ENCODE measurements at regions not wholly inside any gene's neighbourhood (a gene's known extent, or its start where the extent isn't known, plus 50 kb on each side); places are given as distances from the start of the nearest gene placed in this dataset.

DNA sequence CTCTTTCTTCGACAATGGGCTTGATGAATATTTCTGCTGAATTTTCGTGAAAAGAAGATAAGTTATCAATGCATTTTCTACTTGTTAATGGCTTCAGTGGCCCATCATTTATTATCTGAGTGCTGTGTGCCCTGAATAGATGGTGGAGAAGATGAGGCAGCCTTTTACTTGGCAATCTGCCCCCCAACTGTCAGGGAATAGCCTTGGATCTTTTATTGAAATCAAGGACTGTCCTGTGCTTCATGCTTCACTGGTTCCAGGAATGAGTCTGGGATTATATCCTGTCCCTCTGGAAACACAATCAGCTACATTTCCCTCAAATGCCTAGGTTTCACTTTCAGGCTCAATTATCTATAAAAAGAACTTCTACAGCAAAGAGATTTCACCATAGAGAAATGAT, 75.9 kb upstream of the NXPH1 start:
- no peak overlapping the region for H3K27ac Mint-ChIP-seq
- TF ChIP-seq, protein P1, sequence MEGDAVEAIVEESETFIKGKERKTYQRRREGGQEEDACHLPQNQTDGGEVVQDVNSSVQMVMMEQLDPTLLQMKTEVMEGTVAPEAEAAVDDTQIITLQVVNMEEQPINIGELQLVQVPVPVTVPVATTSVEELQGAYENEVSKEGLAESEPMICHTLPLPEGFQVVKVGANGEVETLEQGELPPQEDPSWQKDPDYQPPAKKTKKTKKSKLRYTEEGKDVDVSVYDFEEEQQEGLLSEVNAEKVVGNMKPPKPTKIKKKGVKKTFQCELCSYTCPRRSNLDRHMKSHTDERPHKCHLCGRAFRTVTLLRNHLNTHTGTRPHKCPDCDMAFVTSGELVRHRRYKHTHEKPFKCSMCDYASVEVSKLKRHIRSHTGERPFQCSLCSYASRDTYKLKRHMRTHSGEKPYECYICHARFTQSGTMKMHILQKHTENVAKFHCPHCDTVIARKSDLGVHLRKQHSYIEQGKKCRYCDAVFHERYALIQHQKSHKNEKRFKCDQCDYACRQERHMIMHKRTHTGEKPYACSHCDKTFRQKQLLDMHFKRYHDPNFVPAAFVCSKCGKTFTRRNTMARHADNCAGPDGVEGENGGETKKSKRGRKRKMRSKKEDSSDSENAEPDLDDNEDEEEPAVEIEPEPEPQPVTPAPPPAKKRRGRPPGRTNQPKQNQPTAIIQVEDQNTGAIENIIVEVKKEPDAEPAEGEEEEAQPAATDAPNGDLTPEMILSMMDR (IDR thresholded peaks at IDR 0.05): no peak
- peaks cover 4 to 7% of the 10 kb centered on the region in 2 experiments for H3K27me3 ChIP-seq (ENCODE audit: control insufficient read depth in 1 of 2, insufficient read depth in 2 of 2, low read length in 2 of 2)
- H3K36me3 Mint-ChIP-seq (ENCODE audit: low read depth): no peaks in the 10 kb centered on the region
- H3K4me3 ChIP-seq (ENCODE audit: low read length): no peak overlapping the region
- ChIA-PET CTCF (no interaction called here), POLR2A (no interaction called here)
- no peak overlapping the region for H3K4me3 Mint-ChIP-seq
- H3K36me3 ChIP-seq (ENCODE audit: insufficient read depth, low read length): no peaks in the 10 kb centered on the region
- H3K9me3 ChIP-seq (ENCODE audit: control insufficient read depth in 1 of 2, insufficient read depth in 1 of 2, low read length in 2 of 2): no peaks in the 10 kb centered on the region
- DNase-seq: no peak
- H3K9me3 Mint-ChIP-seq: peaks cover 3% of the 10 kb centered on the region
- H3K27ac ChIP-seq (ENCODE audit: low read depth in 1 of 2, low read length in 2 of 2): no peak overlapping the region
- H3K4me1 Mint-ChIP-seq (ENCODE audit: low read depth): no peaks in the 10 kb centered on the region
- H3K4me1 ChIP-seq (ENCODE audit: insufficient read depth, low read length): no peaks in the 10 kb centered on the region
- H3K27me3 Mint-ChIP-seq: peaks cover 61% of the 10 kb centered on the region
- intact Hi-C loops (cut with DNase I, micrococcal nuclease): no loop called here
- ATAC-seq (ENCODE audit: poor library complexity): no peak

DNA sequence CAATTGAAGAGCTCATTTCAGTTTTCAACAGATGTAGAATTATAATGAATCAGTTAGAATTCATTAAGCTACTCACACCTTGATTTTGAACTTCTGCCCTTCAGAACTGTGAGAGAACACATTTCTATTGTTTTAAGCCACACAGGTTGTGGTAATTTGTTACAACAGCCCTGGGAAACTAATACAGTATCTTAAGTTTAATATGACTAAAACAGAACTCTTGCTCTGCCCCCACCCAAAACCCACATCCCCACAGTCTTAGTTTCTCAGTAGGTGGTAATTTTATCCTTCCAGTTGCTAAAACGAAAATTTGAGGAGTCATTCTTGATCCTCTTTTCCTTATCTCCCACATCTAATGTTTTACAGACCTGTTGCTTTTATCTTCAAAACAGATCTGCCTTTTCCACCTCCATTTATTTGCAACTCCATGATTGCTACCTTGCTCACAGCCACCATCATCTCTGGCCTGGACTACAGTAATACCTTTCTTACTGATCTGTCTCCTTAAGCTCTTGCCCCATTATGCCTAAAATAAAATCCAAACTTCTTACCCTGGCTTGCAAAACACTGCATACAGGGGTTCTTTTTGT, 72.8 kb upstream of the NXPH1 start:
- POLR2A ChIA-PET: no interaction called here

DNA sequence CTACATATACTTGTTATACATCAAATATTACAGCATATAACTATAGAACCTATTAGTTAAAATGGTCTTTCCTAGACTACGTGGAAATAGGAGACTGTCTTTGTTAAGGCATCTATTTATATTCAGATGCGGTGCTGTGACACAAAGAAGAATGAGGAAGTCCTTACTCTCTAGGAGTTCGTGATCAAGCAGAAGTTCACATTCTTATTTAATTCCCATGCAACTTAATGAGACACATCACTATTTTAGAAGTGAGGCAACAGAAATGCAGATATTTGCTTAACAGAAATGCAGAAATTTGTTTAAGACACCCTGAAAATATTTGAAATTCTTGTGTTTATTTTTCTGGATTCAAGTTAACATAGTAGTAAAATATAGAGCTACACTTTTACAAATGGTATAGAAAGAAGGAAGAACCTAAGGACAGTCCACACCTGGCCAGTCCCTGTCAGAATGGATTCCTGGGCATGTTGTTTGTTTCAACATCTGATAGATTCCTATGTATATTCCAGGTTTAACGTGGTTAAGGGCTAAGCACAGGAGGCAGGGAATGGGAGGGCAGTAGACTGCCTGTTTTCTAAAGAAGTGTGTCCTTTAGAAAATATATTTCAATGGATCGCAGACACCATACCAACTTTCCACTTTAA, 70.6 kb upstream of the NXPH1 start:
- Mint-ChIP-seq H3K9me3 (no peaks in the 10 kb centered on the region), H3K27ac (no peak overlapping the region), H3K27me3 (peaks cover 43% of the 10 kb centered on the region), H3K4me1 (ENCODE audit: low read depth) (no peaks in the 10 kb centered on the region), H3K36me3 (ENCODE audit: low read depth) (no peaks in the 10 kb centered on the region), H3K4me3 (no peak overlapping the region)
- DNase-seq (no peak), ATAC-seq (ENCODE audit: poor library complexity) (no peak)
- Histone ChIP-seq H3K36me3 (ENCODE audit: insufficient read depth, low read length) (no peaks in the 10 kb centered on the region), H3K4me3 (ENCODE audit: low read length) (no peak overlapping the region), H3K27me3 (ENCODE audit: control insufficient read depth in 1 of 2, insufficient read depth in 2 of 2, low read length in 2 of 2) (peaks cover 3 to 4% of the 10 kb centered on the region in 2 experiments), H3K27ac (ENCODE audit: low read depth in 1 of 2, low read length in 2 of 2) (no peak overlapping the region), H3K4me1 (ENCODE audit: insufficient read depth, low read length) (no peaks in the 10 kb centered on the region), H3K9me3 (ENCODE audit: control insufficient read depth in 1 of 2, insufficient read depth in 1 of 2, low read length in 2 of 2) (no peaks in the 10 kb centered on the region)
- TF ChIP-seq, protein P1 (IDR thresholded peaks at IDR 0.05): no peak
- intact Hi-C loops (cut with DNase I, micrococcal nuclease): no loop called here
- ChIA-PET CTCF (no interaction called here), POLR2A (no interaction called here)

More for the DNA sequence above, 72.8 kb upstream of the NXPH1 start:
- no peaks in the 10 kb centered on the region for H3K9me3 ChIP-seq (ENCODE audit: control insufficient read depth in 1 of 2, insufficient read depth in 1 of 2, low read length in 2 of 2)
- peaks cover 4 to 10% of the 10 kb centered on the region in 2 experiments for H3K27me3 ChIP-seq (ENCODE audit: control insufficient read depth in 1 of 2, insufficient read depth in 2 of 2, low read length in 2 of 2)
- peaks cover 58% of the 10 kb centered on the region for H3K27me3 Mint-ChIP-seq
- no peak overlapping the region for H3K4me3 Mint-ChIP-seq
- H3K27ac ChIP-seq (ENCODE audit: low read depth in 1 of 2, low read length in 2 of 2): no peak overlapping the region
- DNase-seq (no peak), ATAC-seq (ENCODE audit: poor library complexity) (no peak)
- no peaks in the 10 kb centered on the region for H3K9me3 Mint-ChIP-seq
- no peaks in the 10 kb centered on the region for H3K36me3 Mint-ChIP-seq (ENCODE audit: low read depth)
- H3K27ac Mint-ChIP-seq: no peak overlapping the region
- intact Hi-C loops (cut with DNase I, micrococcal nuclease): no loop called here
- H3K4me1 ChIP-seq (ENCODE audit: insufficient read depth, low read length): no peaks in the 10 kb centered on the region
- CTCF ChIA-PET: no interaction called here
- TF ChIP-seq, protein P1 (IDR thresholded peaks at IDR 0.05): no peak
- H3K4me1 Mint-ChIP-seq (ENCODE audit: low read depth): no peaks in the 10 kb centered on the region
- no peaks in the 10 kb centered on the region for H3K36me3 ChIP-seq (ENCODE audit: insufficient read depth, low read length)
- H3K4me3 ChIP-seq (ENCODE audit: low read length): no peak overlapping the region

Measured in CD4-positive, alpha-beta T cell (primary cell).